Neural progenitor cell (in vitro differentiated cells): ENCODE measurements at regions not wholly inside any gene's neighbourhood (a gene's known extent, or its start where the extent isn't known, plus 50 kb on each side); places are given as distances from the start of the nearest gene placed in this dataset.

ENCODE experiments used
- CTCF ChIP-seq: fragments of 200-600 bp; sonication (generic); IDR thresholded peaks from 2 replicates; pipeline ENCODE4 v1.5.1; 2017; ENCODE audit warnings: antibody characterized with exemption, mild to moderate bottlenecking
- EZH2phosphoT487 ChIP-seq: fragments of 200-600 bp; sonication (generic); IDR thresholded peaks from 2 replicates; pipeline ENCODE4 v1.6.1; 2017; ENCODE audit warnings: antibody characterized with exemption

GRCh38 chr13:26476111-26476781 is 81.2 kb upstream of the WASF3 start:
- TF ChIP-seq CTCF (no peak), EZH2phosphoT487 (no peak)
